Transverse colon (tissue), 3 donors: ENCODE measurements at regions not wholly inside any gene's neighbourhood (a gene's known extent, or its start where the extent isn't known, plus 50 kb on each side); places are given as distances from the start of the nearest gene placed in this dataset.

Source experiments
- POLR2A ChIP-seq: fragments of 450-650 bp; IDR thresholded peaks from one replicate; pipeline ENCODE4 v1.6.1; 2016; ENCODE audit warnings: antibody characterized with exemption, mild to moderate bottlenecking, moderate library complexity
- TF ChIP-seq, protein P1 (sequence below), 5 experiments: fragments of 200-600 bp in 3 of 5; fragments of 450-650 bp in 2 of 5; sonication (generic) in 3 of 5; IDR thresholded peaks; 1 replicate in 2 of 5; 2 replicates in 3 of 5; pipeline ENCODE4 v1.5.1; 2016 to 2017; ENCODE audit warnings: antibody characterized with exemption in 5 of 5, inconsistent platforms in 3 of 5, mild to moderate bottlenecking in 2 of 5, moderate library complexity in 1 of 5

DNA sequence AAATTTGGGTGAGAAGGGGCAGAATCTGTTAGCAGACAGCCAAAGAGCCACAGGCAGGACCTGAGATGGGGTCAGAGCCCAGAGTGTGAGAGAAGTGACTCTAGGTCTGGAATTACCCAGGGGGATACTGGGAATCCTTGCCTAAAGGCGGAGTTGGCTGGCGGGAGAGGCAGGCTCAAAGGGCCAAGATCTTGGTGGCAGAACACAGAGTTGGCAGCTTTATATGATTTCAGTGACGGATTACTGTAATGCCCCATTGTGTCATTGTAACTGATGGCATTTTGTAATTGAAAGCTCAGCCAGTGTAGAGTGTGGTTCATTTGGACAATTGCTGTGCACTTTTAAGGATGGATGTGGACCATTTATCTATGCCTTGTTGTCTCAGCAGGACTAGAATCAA is 77.3 kb downstream of the SMIM20 start:
- no peak for TF ChIP-seq POLR2A
- TF ChIP-seq, protein P1, sequence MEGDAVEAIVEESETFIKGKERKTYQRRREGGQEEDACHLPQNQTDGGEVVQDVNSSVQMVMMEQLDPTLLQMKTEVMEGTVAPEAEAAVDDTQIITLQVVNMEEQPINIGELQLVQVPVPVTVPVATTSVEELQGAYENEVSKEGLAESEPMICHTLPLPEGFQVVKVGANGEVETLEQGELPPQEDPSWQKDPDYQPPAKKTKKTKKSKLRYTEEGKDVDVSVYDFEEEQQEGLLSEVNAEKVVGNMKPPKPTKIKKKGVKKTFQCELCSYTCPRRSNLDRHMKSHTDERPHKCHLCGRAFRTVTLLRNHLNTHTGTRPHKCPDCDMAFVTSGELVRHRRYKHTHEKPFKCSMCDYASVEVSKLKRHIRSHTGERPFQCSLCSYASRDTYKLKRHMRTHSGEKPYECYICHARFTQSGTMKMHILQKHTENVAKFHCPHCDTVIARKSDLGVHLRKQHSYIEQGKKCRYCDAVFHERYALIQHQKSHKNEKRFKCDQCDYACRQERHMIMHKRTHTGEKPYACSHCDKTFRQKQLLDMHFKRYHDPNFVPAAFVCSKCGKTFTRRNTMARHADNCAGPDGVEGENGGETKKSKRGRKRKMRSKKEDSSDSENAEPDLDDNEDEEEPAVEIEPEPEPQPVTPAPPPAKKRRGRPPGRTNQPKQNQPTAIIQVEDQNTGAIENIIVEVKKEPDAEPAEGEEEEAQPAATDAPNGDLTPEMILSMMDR (IDR thresholded peaks at IDR 0.05) = no peak
